GM20000 (cell line): ENCODE measurements at regions not wholly inside any gene's neighbourhood (a gene's known extent, or its start where the extent isn't known, plus 50 kb on each side); places are given as distances from the start of the nearest gene placed in this dataset.

Source experiments
- DNase-seq: peaks from one replicate; pipeline ENCODE4 v3.0.0; 2012; ENCODE audit warnings: low spot score
- CTCF ChIP-seq: IDR thresholded peaks from 2 replicates; pipeline ENCODE4 v1.5.1; 2012; ENCODE audit warnings: mild to moderate bottlenecking, control low read depth; ENCODE audit errors: extremely low read depth, missing control alignments

- no peak for DNase-seq
- TF ChIP-seq CTCF, result no peak
Measured at GRCh38 chrX:9191392-9191791, 157.5 kb upstream of the FAM9B start.

GRCh38 chrX:9195199-9195880 is 161.4 kb upstream of the FAM9B start:
- no peak for TF ChIP-seq CTCF
- DNase-seq, result no peak

GRCh38 chrX:9196961-9197640 is 163.2 kb upstream of the FAM9B start:
- TF ChIP-seq CTCF, result no peak
- DNase-seq, result no peak

- TF ChIP-seq CTCF, result no peak
- no peak for DNase-seq
Measured at GRCh38 chrX:9204560-9204959, 170.6 kb upstream of the FAM9B start.

- no peak for TF ChIP-seq CTCF
- DNase-seq, result no peak
Measured at GRCh38 chrX:9205599-9206223, 171.8 kb upstream of the FAM9B start.

GRCh38 chrX:9207142-9207541 is 173.2 kb upstream of the FAM9B start:
- no peak for DNase-seq
- TF ChIP-seq CTCF, result no peak

GRCh38 chrX:9211269-9211668 is 177.3 kb upstream of the FAM9B start:
- TF ChIP-seq CTCF, result no peak
- DNase-seq, result no peak
